GM21737 (cell line): ENCODE measurements at regions not wholly inside any gene's neighbourhood (a gene's known extent, or its start where the extent isn't known, plus 50 kb on each side); places are given as distances from the start of the nearest gene placed in this dataset.
"Not testable (repeated sequence)": the region's sequence is repeated elsewhere in the genome, so short reads cannot be mapped to it uniquely, and the experiment has no call there.

Experiments used
- ATAC-seq: cut with Tn5 transposase; IDR thresholded peaks from one replicate; pipeline ENCODE4 v1.9.1; 2021; ENCODE audit warnings: mild to moderate bottlenecking, moderate library complexity; ENCODE audit not compliant: unreplicated experiment

DNA sequence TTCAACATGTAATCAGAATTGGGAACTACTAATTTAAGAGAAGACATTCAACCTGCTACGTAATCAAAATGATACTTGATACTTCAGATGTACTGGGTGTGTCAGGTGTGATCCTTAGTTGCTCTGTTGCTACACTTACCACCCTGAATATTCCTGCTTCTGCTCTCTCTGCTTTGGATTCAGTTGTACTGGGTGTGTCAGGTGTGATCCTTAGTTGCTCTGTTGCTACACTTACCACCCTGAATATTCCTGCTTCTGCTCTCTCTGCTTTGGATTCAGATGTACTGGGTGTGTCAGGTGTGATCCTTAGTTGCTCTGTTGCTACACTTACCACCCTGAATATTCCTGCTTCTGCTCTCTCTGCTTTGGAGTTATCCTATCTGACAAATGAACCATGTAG, 290.2 kb downstream of the RAB38 start:
- ATAC-seq = not testable (repeated sequence)

DNA sequence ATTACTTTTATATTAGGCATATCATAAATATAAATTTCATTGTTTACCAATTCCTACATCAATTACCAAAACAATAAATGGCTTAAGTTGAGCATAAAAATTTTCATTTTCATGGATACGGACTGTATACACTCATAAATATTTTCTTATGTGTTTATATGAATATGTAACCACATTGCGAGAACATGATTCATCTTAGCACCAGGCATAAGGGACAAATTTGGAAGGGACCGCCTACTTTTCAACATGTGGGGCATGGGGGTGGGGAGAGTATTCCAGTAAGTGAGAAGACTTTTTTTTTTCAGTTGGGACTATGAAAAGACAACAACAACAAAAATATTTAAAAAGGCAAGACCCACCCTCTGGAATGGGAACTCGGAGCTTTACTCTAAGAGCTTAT, 296.1 kb downstream of the RAB38 start:
- no peak for ATAC-seq

DNA sequence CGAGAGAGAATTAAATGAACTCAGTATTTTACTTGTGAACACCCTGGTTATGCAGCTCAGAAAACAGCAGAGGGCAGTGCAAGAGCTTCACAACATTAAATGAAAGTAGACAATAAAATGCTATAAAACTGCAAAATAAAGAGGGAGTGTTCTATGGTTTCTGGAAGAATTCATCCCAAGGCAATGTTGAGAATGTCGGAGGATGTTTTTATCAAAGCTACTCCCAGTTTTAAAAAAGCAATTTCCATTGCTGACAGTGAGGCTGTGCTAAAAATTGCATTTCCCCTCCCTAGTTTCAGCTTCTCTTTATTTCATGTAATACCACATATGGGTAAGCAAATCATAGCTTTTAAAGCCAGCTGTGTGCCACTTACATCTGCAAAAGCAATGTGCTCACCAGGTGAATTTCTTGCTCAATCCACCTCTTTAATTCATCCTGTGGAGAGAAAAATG, 296.8 kb downstream of the RAB38 start:
- ATAC-seq = no peak

DNA sequence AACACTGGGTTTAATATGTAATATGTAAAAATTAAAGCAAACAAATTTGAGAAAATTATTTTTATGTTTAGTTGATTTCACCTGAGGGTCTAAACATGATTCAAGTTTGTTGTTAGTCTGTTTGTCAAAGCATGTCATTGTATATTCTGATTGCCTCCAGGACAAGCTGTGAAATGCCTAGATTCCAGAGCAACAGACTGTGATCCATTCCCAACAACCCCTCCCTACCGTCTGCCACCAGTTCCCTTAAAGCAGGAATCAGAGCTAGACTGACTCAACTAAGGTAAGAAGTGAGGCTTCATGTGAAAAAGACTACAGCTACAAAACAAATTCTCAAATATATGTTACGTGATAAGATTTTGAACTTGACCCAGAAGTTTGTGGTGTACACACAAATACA, 304.2 kb downstream of the RAB38 start:
- no peak for ATAC-seq

DNA sequence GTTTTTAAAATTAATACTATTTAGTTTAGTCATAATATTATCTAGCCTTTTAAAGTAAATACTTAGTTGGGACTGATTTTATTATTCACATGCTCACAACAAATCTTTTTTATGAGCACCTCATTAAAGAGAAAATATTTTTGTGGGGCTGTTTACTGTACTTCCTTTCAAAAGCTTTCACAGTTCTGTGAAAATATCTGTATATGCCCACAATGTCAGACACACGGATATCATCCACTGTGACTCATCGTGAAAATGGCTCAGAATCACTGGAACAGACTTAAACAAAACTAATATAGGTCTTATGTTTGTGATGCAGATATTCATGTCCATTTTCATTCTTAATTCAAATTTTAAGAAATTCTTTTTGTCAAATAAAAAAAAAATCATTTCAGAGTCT, 305.2 kb downstream of the RAB38 start:
- no peak for ATAC-seq

DNA sequence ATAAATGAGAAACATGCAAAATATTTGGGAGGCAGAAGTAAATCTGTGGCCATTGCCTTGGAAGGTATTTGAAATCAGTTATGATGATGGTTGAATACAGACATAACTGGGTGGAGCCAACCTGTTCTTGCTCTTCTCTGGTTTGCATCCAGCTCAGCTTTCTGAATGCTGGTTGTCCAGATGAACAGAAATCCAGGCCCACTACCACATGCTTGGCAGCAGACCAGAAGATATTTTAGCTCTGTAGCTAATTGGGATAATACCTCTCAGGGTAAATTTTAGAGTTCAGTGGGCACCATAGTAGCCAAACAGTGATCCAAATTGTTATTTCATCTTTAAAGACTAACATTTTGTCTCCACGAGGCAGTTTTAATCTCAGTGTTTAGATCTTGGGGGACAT, 308.3 kb downstream of the RAB38 start:
- ATAC-seq = no peak

DNA sequence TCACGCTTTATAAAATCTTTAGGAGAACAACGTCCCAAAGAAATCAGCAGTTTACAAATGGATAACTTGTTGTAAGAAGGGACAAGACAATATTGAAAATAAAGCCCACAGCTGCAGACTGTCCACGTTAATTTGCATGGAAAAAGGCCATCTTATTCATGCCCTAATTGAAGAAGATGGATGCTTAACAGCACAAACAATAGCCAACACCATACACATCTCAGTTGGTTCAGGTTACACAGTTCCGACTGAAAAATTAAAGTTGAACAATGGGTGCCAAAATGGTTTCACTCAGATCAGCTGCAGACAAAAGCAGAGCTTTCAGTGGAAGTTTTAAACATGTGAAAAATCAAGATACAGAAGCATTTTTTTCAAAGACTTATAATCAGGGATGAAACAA, 314.2 kb downstream of the RAB38 start:
- no peak for ATAC-seq

DNA sequence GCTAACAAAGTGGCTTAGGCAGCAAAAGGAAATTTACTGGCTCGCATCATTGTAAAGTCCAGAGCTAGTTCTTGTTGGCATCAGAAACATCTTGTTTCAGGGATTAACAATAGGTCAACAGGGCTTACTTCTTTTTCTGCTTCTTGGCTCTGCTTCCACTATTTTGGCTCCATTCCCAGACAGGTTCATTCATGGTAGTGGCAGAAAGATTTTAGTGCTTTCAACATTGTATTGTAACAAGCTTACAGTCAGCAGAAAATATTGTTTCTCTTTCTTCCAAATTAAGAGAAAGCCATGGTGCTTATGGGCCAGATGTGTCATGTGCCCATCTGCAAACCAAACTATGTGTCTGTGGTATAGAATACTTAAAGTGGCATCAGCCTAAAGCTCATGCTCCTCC, 315.6 kb downstream of the RAB38 start:
- no peak for ATAC-seq

DNA sequence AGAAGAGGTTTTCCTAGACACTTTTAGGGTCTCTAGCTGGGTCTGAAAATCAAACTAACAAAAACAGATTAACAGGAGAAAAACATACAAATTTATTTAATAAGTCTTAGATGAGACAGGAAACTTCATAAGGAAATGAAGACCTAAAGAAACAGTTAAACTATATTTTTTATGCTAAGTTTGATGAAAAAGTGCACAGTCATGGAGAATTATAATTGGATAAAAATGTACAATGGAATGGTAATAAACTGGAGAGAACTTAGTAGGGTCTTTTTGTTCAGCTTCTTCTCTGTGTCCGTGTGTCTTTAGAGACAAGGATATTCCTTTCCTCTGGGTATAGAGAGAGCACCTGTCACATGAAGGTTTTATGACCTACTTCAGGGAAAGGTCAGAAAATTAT, 323.4 kb downstream of the RAB38 start:
- no peak for ATAC-seq

DNA sequence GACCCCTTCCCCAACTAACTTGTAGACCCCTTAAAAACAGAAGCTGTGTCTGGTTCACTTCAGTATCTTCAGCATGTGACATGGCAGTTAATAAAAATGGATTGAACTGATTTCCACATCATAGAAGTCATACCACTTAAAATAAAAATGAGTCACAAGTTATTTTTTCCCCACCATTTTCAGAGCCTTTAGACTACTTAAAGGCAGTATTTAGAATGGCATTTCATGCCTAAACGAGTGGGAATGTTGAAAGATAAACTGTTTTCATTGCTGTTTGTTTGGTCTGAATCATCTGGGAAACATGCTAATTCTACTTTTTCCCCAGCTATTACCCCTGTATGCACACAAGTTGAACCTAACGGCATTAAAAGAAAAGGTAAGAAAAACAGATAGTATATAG, 324.0 kb downstream of the RAB38 start:
- no peak for ATAC-seq

DNA sequence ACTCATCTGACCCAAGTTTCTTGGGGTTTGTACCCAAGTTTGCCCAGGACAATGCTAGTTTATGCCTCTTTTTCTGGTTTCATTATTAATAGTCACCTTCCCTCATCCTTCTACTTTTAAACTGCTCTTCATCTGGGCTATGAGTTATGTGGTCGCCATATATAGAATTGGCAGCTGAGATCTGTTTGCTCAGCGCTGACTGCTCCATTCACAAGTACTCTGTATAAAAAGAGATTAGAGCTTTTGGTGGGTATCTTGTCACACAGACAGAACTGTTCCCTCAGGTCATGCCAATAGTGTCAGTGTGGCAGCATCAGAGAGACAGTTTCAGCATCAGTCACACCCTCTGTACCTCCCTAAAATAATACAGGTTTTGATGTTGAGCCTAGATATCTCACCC, 326.0 kb downstream of the RAB38 start:
- no peak for ATAC-seq

DNA sequence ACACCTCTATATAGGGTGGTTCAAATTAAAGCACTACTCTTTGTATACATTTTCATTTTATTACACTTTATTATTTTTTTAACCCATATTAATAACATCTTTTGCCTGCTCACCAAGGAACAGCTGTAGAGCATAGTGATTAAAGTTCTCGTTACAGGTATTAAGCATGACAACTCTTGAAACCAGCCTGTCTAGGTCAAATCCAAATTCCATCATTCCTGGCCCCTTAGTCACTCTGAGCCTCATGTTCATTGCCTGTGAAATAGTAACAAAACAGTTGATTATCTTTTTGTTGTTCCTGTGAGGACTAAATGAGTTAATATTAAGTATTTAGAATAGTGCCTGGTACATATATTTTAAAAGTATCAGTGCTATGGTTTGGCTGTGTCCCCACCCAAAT, 334.5 kb downstream of the RAB38 start:
- ATAC-seq = no peak

DNA sequence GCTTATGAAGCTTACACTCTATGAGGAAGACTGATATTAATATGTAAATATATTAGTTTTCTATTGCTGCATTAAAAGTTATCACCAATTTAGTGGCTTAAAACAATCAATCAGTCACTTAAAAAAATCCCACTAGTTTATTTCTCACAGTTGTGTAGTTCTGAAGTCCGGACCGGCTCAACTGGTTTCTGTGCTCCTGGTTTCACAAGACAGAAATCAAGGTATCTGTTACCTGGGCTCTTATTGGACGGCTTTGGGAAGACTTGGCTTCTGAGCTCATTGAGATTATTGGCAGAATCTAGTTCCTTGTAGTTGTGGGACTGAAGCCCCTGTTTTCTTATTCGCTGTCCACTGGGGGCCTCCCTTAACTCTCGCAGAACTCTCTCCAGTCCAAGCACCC, 343.0 kb downstream of the RAB38 start:
- ATAC-seq = no peak

DNA sequence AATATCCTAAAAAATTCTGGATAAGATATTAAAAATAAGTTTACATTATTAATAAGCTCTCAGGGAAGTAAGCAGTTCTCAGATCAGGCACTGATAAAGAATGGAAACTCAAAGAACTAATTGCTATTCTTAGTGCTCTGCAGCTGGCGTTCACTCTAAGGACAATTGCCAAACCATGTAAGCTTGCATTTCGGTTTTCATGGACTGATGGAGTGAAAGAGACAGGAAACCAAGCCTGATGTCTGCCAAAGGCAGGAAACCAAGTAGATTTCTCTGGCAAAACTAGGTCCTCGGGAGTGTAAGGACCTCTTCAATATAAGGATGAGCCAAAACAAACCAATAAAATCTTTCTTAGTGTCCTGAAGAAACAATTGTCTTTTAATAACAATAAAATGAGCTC, 355.2 kb downstream of the RAB38 start:
- ATAC-seq = no peak

DNA sequence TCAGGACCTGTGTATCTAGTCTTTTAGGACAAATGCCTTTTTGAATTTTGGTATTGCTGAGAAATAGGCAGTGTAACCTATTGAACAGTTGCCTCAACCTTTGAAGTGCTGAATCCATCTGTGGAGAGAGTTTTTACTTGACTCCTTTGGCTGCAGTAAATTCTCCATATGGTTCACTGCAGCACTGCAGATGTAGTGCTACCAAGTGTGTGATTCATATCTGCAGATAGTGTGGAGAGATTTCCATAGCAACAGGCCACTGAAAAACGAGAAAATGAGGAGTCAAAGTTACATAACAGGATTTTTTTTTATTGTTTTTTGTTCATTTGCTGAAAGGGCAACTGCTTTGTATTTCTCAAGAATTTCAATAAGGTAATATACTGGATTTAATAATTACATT, 356.1 kb downstream of the RAB38 start:
- ATAC-seq = no peak

DNA sequence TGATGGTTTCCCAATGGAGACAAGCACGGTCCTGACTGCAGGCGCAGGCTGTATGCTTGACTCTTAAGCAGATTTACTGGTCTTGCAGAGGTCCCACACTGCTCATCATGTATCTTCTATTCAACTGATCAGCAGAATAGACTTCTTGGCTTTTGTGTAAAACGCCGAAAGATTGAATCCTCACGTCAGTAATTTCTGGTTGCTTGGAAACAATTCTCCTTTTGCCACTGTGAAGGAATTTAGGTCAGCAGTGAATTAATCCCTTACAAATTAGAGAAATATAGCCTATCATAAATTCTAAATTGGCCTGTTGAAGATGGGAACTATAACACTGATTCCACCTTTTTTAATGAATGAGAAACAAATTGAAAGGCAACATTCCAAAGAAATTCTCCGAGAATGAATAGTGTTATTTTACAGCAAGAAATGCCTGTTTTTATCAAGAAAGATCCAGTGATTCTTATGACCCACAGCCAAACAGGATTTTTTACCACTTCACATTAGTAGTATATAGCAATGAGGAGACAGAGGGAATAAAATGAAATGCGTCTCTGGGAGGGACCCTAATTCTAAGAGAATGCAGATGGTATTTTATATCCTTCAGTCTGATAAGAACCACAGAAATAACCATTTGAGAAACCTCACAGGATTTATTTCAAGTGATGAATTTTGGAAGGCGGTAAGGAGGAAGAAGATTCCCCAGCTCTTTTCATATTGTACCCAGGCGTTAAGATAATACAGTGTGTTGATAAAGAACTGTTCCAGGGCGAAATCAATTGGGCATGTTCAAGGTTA, 362.5 kb downstream of the RAB38 start:
- no peak for ATAC-seq

DNA sequence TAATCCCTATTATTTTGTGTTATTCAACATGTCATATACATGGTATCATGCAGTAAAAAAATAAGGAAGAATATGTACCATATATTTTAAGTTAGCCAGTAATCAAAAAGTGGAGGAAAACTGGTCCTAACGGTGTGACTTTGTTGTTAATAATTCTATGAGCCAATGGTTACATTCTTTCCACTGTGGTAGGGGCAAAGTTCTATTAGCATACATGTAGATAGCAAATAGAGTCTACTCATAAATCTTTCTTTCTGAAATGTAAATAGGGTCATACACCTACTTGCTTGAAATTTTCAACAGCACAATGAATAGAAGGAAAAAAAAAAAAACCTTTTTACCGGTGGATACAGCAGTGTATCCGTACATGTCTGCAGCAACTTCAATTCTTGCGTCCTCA, 364.8 kb downstream of the RAB38 start:
- no peak for ATAC-seq

DNA sequence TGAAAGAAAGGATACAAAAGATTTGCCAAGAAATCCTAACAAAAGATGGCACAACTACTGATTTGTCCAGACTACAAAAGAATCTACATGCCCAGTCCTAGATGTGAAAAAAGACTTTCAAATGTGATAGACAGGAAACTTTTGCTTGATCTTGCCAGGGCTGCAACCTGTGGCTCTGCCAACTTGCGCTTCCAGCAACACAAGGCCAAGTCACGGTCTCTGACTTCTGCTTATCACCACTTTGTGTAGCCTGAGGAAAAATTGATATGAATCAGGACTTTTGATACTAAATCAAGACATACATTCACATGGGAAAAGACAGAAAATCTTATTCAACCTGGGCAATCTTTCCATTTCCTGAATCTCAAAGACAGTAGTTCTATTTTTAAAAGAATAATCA, 366.0 kb downstream of the RAB38 start:
- no peak for ATAC-seq

DNA sequence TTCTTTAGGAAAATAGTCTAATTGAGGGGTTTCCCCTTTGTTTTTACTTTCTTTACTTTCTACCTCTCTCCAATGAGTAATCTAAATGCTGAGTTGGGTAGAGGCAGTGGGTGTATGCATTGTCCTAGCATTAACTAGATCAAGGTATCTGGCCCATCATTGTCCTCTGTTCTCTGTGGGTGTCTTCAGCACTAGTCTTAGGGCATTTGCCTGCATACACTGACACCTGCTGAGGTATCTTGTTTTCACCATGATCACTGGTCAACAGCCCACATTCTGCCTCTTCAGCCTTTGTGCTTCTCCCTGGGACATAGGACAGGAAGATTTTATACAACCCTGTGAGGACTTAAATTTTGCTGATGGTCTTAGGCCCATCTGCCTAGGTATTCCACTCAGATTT, 371.1 kb downstream of the RAB38 start:
- ATAC-seq = no peak

DNA sequence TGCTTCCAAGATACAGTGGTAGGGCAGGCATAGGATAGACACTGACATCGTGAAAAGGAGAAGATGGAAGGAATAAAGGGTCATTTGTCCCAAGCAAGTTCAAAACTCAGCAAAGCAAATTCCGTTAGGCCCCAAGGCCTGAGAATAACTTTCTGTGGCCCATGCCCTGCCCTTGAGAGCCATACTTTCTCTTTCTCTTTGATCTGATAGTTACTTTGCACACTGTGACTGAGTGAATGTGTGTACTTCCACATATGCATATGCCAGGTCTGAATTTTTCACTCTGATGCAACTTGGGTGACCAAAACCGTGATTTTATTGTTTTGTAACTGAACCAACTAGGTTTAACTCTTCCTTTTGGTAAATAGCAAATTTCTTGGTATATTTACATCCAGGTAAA, 371.5 kb downstream of the RAB38 start:
- no peak for ATAC-seq

DNA sequence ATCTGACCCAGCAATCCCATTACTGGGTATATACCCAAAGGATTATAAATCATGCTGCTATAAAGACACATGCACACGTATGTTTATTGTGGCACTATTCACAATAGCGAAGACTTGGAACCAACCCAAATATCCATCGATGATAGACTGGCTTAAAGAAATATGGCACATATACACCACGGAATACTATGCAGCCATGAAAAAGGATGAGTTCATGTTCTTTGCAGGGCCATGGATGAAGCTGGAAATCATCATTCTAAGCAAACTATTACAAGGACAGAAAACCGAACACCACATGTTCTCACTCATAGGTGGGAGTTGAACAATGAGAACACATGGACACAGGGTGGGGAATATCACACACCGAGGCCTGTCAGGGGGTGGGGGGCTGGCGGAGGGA, 390.4 kb downstream of the RAB38 start:
- not testable (repeated sequence) for ATAC-seq

DNA sequence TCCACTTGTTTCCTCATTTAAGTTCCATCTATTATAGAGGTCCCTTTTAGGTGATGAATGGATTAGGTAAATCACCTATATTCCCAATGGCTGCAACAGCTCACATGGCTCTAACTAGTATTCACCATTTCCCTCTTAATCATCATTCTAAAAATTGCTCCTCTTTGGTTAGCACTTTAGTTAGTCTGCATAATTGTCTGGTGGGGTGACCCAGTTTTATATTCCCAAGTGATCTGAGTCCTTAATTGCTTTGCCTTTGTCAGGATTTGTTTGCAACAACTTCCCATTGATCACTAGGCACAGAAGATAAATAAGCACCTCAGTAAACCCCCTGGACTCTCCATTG, 395.2 kb downstream of the RAB38 start:
- no peak for ATAC-seq
